GM19452 (cell line): ENCODE measurements at regions not wholly inside any gene's neighbourhood (a gene's known extent, or its start where the extent isn't known, plus 50 kb on each side); places are given as distances from the start of the nearest gene placed in this dataset.

Experiments
- ATAC-seq: cut with Tn5 transposase; IDR thresholded peaks from one replicate; pipeline ENCODE4 v1.9.1; 2021; ENCODE audit not compliant: unreplicated experiment

DNA sequence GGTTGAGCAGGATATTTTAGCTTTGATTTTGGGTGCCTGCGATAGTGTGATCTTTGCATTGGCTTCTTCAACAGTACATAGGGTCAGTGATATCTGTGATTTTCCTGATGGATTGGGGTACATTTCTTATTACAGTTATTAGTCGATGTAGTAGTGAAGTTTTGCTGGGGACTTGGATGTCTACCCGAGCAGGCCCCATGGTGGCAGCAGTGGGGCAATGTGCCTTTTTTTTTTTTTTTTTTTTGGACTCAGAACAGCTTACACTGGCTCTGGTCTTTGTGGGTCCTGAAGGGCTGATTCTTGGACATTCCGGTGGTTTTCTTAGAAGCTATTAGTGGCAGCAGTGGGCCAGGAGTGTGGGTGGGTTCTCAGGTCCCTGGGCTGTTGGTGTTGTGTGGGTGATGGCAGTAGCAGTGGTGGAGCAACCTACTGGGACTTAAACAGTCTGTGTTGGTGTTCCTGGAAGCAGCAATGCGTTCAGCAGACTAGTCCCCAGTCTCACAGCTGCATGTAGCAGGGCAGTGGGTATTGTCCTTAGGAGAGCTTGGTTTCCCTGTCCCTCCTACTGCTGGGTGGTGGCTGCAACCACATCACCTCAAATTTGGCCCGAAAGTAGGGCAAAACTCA, 53.7 kb upstream of the SLC4A10 start:
- ATAC-seq: no peak

DNA sequence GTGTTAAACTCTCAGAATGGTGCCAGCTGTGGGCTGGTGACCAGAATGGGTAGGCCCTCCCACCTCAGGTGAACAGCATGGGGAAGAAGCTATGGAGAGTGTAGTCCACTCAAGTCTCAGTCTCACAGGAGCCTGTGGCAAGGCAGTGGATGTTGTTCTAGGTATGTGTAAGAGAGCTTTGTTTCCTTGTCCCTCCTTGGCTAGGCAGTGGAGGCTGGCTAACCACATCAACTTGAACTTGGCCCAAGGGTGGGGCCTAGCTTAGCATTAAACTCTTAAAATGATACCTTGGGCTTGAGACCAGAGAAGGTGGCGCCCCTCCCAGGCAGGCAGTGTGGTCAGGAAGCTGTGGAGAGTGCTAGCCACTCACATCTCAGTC, 53.2 kb upstream of the SLC4A10 start:
- no peak for ATAC-seq
